ENCODE measurements at regions not wholly inside any gene's neighbourhood (a gene's known extent, or its start where the extent isn't known, plus 50 kb on each side); places are given as distances from the start of the nearest gene placed in this dataset.

DNA sequence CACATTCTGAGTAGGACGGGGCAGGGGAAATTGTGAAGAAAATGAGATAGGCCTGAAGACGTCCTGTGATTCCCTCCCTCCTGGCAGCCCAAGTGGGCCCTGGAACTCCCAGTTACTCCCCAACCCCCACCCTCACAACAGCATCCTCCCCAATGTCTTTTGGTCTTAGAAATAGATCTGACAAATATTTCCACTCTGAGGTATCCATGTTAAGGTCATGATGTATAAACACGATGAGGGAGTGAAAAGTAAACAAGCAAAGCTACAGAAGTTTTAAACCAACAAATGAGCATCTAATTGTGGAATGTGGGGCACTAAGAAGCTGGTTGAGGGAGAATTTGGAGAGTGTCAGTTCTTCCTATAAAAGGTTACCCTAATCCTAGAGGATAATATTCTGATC is 103.7 kb upstream of the AADACL2 start:
- no peaks in the 10 kb centered on the region for H3K27me3 ChIP-seq (replicated peaks in 1 of 4; ENCODE audit: control extremely low read depth in 1 of 4, control insufficient read depth in 3 of 4, insufficient read depth in 4 of 4, low read length in 3 of 4)
- Mint-ChIP-seq H3K9me3 (ENCODE audit: insufficient read depth) (no peaks in the 10 kb centered on the region), H3K4me1 (no peaks in the 10 kb centered on the region), H3K4me3 (no peak overlapping the region), H3K27ac (no peak overlapping the region), H3K27me3 (peaks cover 2% of the 10 kb centered on the region)
- ChIA-PET POLR2A (no interaction called here), CTCF (no interaction called here)
- no peaks in the 10 kb centered on the region for H4K20me1 ChIP-seq (ENCODE audit: control insufficient read depth, insufficient read depth, low read length, poor library complexity, severe bottlenecking)
- H3K36me3 ChIP-seq (replicated peaks in 1 of 2; ENCODE audit: control extremely low read depth in 1 of 2, control insufficient read depth in 1 of 2, extremely low read depth in 1 of 2, insufficient read depth in 2 of 2, low read length in 1 of 2): no peaks in the 10 kb centered on the region
- H3K4me2 ChIP-seq (replicated peaks; ENCODE audit: low read depth, low read length, poor library complexity, severe bottlenecking): no peak overlapping the region
- H3K9me3 ChIP-seq (ENCODE audit: control extremely low read depth in 1 of 3, control insufficient read depth in 2 of 3, insufficient read depth in 1 of 3, low read length in 2 of 3): no peaks in the 10 kb centered on the region
- DNase-seq (no peak), ATAC-seq (ENCODE audit: low read depth) (no peak)
- no peak for TF ChIP-seq EZH2 (IDR thresholded peaks at IDR 0.05; ENCODE audit: borderline replicate concordance, insufficient read depth, low read depth, low read length, poor library complexity, severe bottlenecking)
- TF ChIP-seq, protein P1, sequence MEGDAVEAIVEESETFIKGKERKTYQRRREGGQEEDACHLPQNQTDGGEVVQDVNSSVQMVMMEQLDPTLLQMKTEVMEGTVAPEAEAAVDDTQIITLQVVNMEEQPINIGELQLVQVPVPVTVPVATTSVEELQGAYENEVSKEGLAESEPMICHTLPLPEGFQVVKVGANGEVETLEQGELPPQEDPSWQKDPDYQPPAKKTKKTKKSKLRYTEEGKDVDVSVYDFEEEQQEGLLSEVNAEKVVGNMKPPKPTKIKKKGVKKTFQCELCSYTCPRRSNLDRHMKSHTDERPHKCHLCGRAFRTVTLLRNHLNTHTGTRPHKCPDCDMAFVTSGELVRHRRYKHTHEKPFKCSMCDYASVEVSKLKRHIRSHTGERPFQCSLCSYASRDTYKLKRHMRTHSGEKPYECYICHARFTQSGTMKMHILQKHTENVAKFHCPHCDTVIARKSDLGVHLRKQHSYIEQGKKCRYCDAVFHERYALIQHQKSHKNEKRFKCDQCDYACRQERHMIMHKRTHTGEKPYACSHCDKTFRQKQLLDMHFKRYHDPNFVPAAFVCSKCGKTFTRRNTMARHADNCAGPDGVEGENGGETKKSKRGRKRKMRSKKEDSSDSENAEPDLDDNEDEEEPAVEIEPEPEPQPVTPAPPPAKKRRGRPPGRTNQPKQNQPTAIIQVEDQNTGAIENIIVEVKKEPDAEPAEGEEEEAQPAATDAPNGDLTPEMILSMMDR (IDR thresholded peaks at IDR 0.05): no peak
- intact Hi-C loops (cut with micrococcal nuclease): no loop called here
- H3K4me1 ChIP-seq (ENCODE audit: control insufficient read depth in 2 of 2, insufficient read depth in 2 of 2, low read length in 2 of 2): no peaks in the 10 kb centered on the region
- H3K79me2 ChIP-seq (ENCODE audit: control insufficient read depth, insufficient read depth, low read length): no peaks in the 10 kb centered on the region
- H3K4me3 ChIP-seq (ENCODE audit: control extremely low read depth in 1 of 5, extremely low read depth in 1 of 5, insufficient read depth in 1 of 5, low read depth in 2 of 5, low read length in 4 of 5): no peak overlapping the region
- H3K9ac ChIP-seq (ENCODE audit: low read length): no peak overlapping the region
- no peak overlapping the region for H3K27ac ChIP-seq (ENCODE audit: low read length in 2 of 2)
- no peak overlapping the region for H2AFZ ChIP-seq (ENCODE audit: insufficient read depth, low read depth, low read length, poor library complexity, severe bottlenecking)
- WGBS (ENCODE audit: insufficient coverage): 60% methylated on average over 1 of the region's 3 CpGs

DNA sequence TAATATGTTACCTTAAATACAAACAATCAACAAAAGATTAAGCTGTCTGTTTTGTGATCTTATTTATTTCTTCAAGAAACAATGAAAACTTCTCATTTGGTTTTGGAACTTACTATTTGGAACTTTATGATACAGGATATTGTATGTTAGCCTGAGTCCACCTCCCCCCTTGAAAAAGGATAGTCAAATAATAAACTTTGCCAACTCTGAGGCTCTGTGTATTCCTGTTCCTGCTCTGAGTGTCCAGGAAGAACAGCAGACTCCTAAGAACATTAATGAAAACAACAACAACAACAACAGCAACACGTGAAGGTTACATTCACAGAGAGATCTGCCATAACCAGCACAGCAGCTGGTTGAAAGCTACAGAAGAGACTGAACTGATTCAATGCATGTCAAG is 108.1 kb upstream of the AADACL2 start:
- CTCF ChIA-PET: no interaction called here
- H3K4me1 ChIP-seq (ENCODE audit: control insufficient read depth in 2 of 2, insufficient read depth in 2 of 2, low read length in 2 of 2): no peaks in the 10 kb centered on the region

More for the DNA sequence above, 108.1 kb upstream of the AADACL2 start:
- no peaks in the 10 kb centered on the region for H3K36me3 ChIP-seq (replicated peaks in 1 of 2; ENCODE audit: control extremely low read depth in 1 of 2, control insufficient read depth in 1 of 2, extremely low read depth in 1 of 2, insufficient read depth in 2 of 2, low read length in 1 of 2)
- no peak overlapping the region for H2AFZ ChIP-seq (ENCODE audit: insufficient read depth, low read depth, low read length, poor library complexity, severe bottlenecking)
- intact Hi-C loops (cut with micrococcal nuclease): no loop called here
- no peak overlapping the region for H3K4me2 ChIP-seq (replicated peaks; ENCODE audit: low read depth, low read length, poor library complexity, severe bottlenecking)
- Mint-ChIP-seq H3K27me3 (peaks cover 2% of the 10 kb centered on the region), H3K27ac (no peak overlapping the region), H3K4me1 (no peaks in the 10 kb centered on the region), H3K4me3 (no peak overlapping the region), H3K9me3 (ENCODE audit: insufficient read depth) (no peaks in the 10 kb centered on the region)
- H3K4me3 ChIP-seq (ENCODE audit: control extremely low read depth in 1 of 5, extremely low read depth in 1 of 5, insufficient read depth in 1 of 5, low read depth in 2 of 5, low read length in 4 of 5): no peak overlapping the region
- H3K27ac ChIP-seq (ENCODE audit: low read length in 2 of 2): no peak overlapping the region
- H4K20me1 ChIP-seq (ENCODE audit: control insufficient read depth, insufficient read depth, low read length, poor library complexity, severe bottlenecking): no peaks in the 10 kb centered on the region
- no peak for TF ChIP-seq EZH2 (IDR thresholded peaks at IDR 0.05; ENCODE audit: borderline replicate concordance, insufficient read depth, low read depth, low read length, poor library complexity, severe bottlenecking)
- TF ChIP-seq, protein P1 (IDR thresholded peaks at IDR 0.05): no peak
- no peaks in the 10 kb centered on the region for H3K79me2 ChIP-seq (ENCODE audit: control insufficient read depth, insufficient read depth, low read length)
- DNase-seq (no peak), ATAC-seq (ENCODE audit: low read depth) (no peak)
- POLR2A ChIA-PET: no interaction called here
- H3K9ac ChIP-seq (ENCODE audit: low read length): no peak overlapping the region
- WGBS (ENCODE audit: insufficient coverage): no CpG with 5 or more reads among the region's 1 CpG
- no peaks in the 10 kb centered on the region for H3K9me3 ChIP-seq (ENCODE audit: control extremely low read depth in 1 of 3, control insufficient read depth in 2 of 3, insufficient read depth in 1 of 3, low read length in 2 of 3)
- no peaks in the 10 kb centered on the region for H3K27me3 ChIP-seq (replicated peaks in 1 of 4; ENCODE audit: control extremely low read depth in 1 of 4, control insufficient read depth in 3 of 4, insufficient read depth in 4 of 4, low read length in 3 of 4)
